ENCODE measurements at regions not wholly inside any gene's neighbourhood (a gene's known extent, or its start where the extent isn't known, plus 50 kb on each side); places are given as distances from the start of the nearest gene placed in this dataset.

DNA sequence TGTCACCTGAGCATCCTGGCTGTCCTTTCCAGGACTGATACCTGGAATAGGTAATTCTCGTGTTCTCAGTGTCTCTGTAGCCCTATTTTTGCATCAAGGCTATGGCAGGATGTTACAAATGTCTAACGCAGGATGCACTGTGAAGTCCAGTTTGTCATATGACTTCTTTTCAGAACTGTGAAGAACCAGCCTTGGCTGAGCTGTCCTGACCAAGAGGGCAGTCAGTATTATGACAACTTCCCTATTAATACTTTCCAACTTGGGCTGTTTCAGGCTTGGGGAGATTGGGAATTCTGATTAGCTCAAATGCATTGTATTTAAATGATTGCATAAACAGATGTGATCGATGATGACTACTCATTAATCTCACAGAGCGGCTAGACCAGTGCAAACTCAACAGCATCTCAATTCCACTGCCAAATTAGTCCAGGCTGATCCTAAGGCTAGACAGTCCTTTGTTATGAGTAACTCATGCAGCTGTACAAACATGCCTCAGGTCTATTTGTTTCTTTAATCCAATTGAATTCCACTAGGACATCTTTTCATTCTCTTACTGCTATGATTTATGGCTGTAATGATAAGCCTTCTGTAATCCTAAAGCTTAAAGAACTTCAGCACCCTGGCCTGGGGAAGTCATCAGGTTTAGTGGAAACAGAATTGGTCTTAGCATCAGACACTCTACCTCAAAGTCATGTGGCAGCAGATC is 331.6 kb downstream of the KCNS3 start (continued):
- TF ChIP-seq, protein P1, sequence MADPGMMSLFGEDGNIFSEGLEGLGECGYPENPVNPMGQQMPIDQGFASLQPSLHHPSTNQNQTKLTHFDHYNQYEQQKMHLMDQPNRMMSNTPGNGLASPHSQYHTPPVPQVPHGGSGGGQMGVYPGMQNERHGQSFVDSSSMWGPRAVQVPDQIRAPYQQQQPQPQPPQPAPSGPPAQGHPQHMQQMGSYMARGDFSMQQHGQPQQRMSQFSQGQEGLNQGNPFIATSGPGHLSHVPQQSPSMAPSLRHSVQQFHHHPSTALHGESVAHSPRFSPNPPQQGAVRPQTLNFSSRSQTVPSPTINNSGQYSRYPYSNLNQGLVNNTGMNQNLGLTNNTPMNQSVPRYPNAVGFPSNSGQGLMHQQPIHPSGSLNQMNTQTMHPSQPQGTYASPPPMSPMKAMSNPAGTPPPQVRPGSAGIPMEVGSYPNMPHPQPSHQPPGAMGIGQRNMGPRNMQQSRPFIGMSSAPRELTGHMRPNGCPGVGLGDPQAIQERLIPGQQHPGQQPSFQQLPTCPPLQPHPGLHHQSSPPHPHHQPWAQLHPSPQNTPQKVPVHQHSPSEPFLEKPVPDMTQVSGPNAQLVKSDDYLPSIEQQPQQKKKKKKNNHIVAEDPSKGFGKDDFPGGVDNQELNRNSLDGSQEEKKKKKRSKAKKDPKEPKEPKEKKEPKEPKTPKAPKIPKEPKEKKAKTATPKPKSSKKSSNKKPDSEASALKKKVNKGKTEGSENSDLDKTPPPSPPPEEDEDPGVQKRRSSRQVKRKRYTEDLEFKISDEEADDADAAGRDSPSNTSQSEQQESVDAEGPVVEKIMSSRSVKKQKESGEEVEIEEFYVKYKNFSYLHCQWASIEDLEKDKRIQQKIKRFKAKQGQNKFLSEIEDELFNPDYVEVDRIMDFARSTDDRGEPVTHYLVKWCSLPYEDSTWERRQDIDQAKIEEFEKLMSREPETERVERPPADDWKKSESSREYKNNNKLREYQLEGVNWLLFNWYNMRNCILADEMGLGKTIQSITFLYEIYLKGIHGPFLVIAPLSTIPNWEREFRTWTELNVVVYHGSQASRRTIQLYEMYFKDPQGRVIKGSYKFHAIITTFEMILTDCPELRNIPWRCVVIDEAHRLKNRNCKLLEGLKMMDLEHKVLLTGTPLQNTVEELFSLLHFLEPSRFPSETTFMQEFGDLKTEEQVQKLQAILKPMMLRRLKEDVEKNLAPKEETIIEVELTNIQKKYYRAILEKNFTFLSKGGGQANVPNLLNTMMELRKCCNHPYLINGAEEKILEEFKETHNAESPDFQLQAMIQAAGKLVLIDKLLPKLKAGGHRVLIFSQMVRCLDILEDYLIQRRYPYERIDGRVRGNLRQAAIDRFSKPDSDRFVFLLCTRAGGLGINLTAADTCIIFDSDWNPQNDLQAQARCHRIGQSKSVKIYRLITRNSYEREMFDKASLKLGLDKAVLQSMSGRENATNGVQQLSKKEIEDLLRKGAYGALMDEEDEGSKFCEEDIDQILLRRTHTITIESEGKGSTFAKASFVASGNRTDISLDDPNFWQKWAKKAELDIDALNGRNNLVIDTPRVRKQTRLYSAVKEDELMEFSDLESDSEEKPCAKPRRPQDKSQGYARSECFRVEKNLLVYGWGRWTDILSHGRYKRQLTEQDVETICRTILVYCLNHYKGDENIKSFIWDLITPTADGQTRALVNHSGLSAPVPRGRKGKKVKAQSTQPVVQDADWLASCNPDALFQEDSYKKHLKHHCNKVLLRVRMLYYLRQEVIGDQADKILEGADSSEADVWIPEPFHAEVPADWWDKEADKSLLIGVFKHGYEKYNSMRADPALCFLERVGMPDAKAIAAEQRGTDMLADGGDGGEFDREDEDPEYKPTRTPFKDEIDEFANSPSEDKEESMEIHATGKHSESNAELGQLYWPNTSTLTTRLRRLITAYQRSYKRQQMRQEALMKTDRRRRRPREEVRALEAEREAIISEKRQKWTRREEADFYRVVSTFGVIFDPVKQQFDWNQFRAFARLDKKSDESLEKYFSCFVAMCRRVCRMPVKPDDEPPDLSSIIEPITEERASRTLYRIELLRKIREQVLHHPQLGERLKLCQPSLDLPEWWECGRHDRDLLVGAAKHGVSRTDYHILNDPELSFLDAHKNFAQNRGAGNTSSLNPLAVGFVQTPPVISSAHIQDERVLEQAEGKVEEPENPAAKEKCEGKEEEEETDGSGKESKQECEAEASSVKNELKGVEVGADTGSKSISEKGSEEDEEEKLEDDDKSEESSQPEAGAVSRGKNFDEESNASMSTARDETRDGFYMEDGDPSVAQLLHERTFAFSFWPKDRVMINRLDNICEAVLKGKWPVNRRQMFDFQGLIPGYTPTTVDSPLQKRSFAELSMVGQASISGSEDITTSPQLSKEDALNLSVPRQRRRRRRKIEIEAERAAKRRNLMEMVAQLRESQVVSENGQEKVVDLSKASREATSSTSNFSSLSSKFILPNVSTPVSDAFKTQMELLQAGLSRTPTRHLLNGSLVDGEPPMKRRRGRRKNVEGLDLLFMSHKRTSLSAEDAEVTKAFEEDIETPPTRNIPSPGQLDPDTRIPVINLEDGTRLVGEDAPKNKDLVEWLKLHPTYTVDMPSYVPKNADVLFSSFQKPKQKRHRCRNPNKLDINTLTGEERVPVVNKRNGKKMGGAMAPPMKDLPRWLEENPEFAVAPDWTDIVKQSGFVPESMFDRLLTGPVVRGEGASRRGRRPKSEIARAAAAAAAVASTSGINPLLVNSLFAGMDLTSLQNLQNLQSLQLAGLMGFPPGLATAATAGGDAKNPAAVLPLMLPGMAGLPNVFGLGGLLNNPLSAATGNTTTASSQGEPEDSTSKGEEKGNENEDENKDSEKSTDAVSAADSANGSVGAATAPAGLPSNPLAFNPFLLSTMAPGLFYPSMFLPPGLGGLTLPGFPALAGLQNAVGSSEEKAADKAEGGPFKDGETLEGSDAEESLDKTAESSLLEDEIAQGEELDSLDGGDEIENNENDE (IDR thresholded peaks at IDR 0.05; ENCODE audit: insufficient replicate concordance, low read length) = no peak
- TF ChIP-seq EZH2 (IDR thresholded peaks at IDR 0.05; ENCODE audit: low read depth, low read length, severe bottlenecking) (no peak), KDM4A (IDR thresholded peaks at IDR 0.05; ENCODE audit: low read depth, low read length, severe bottlenecking) (no peak), CTBP2 (IDR thresholded peaks at IDR 0.05; ENCODE audit: borderline replicate concordance, insufficient read depth, insufficient read length, low read length) (no peak), GABPA (IDR thresholded peaks at IDR 0.05; ENCODE audit: borderline replicate concordance, insufficient read depth, low read length) (no peak), BRCA1 (IDR thresholded peaks at IDR 0.05; ENCODE audit: low read depth, low read length) (no peak), CHD1 (IDR thresholded peaks at IDR 0.05; ENCODE audit: low read depth, low read length) (no peak), CREB1 (IDR thresholded peaks at IDR 0.05) (no peak), KDM5A (IDR thresholded peaks at IDR 0.05; ENCODE audit: low read length) (no peak), RBBP5 (IDR thresholded peaks at IDR 0.05; ENCODE audit: borderline replicate concordance, low read depth, low read length) (no peak), CBX8 (IDR thresholded peaks at IDR 0.05; ENCODE audit: borderline replicate concordance, low read depth, low read length) (no peak)
